RWPE1 (cell line): ENCODE measurements at regions not wholly inside any gene's neighbourhood (a gene's known extent, or its start where the extent isn't known, plus 50 kb on each side); places are given as distances from the start of the nearest gene placed in this dataset.

Experiments used
- CTCF ChIA-PET: fragments of 350-600 bp; sonication (Branson Sonifier 250); formaldehyde crosslinking; extraction: SDS; loops from one replicate; lab custom pipeline; 2021; lab: Yijun Ruan, JAX
- POLR2A ChIA-PET: fragments of 400-600 bp; formaldehyde crosslinking; extraction: SDS; loops from one replicate; lab custom pipeline; 2020; ENCODE audit warnings: antibody characterized with exemption; ENCODE audit not compliant: low non-redundant PET; lab: Yijun Ruan, JAX
- DNase-seq: peaks from one replicate; pipeline ENCODE4 v3.0.0; 2012; ENCODE audit warnings: low spot score
- H3K27ac ChIP-seq: fragments of 450-650 bp; 2 replicates; pipeline ENCODE4 v1.5.1; 2017
- TF ChIP-seq, protein P1 (sequence below): fragments of 450-650 bp; conservative IDR thresholded peaks from 2 replicates; pipeline ENCODE4 v1.5.1; 2017; ENCODE audit warnings: low read depth, mild to moderate bottlenecking

DNA sequence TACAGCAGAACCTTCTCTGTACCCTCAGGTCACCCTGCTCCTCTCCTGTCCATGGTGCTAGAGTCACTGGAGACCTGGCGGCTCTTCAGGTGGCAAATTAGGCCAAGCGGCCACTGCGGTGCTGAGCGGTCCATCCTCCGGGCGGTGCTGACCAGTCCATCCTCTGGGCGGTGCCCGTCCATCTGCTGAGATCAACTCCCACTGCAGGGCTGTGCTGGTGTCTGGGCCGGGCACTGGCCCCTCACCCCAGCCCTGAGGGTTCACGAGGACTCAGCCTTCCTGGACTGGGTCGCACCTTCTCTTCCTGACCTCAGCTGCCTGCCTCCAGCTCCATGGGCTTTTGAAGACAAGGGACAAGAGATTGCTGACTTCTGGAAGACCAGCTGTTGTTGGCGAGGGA lies 782.9 kb downstream of the BRD1 start:
- no peak overlapping the region for H3K27ac ChIP-seq
- TF ChIP-seq, protein P1, sequence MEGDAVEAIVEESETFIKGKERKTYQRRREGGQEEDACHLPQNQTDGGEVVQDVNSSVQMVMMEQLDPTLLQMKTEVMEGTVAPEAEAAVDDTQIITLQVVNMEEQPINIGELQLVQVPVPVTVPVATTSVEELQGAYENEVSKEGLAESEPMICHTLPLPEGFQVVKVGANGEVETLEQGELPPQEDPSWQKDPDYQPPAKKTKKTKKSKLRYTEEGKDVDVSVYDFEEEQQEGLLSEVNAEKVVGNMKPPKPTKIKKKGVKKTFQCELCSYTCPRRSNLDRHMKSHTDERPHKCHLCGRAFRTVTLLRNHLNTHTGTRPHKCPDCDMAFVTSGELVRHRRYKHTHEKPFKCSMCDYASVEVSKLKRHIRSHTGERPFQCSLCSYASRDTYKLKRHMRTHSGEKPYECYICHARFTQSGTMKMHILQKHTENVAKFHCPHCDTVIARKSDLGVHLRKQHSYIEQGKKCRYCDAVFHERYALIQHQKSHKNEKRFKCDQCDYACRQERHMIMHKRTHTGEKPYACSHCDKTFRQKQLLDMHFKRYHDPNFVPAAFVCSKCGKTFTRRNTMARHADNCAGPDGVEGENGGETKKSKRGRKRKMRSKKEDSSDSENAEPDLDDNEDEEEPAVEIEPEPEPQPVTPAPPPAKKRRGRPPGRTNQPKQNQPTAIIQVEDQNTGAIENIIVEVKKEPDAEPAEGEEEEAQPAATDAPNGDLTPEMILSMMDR = no peak
- CTCF ChIA-PET = no interaction called here
- POLR2A ChIA-PET = no interaction called here
- no peak for DNase-seq

DNA sequence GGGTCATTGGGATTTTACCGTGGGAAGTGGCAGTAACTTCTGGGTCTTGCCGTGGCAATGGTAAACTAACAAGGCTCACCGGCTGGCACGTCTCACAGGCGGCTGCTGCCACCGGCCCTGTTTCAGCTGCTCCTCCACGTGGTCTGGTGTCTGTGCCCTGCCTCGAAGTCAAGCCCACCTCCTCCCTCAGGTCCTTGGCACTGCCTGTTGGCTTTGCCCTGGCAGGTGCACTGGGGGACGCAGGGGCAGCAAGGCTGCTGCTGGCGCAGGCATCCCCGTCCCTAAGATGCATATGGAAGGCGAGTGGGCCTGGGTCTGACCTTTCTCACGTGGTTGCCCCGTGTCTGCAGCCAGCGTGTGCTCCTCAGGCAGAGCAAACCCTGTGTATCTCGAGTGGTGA lies 783.6 kb downstream of the BRD1 start:
- TF ChIP-seq, protein P1 = no peak
- no peak for DNase-seq
- POLR2A ChIA-PET = no interaction called here
- H3K27ac ChIP-seq = no peak overlapping the region
- CTCF ChIA-PET = no interaction called here

DNA sequence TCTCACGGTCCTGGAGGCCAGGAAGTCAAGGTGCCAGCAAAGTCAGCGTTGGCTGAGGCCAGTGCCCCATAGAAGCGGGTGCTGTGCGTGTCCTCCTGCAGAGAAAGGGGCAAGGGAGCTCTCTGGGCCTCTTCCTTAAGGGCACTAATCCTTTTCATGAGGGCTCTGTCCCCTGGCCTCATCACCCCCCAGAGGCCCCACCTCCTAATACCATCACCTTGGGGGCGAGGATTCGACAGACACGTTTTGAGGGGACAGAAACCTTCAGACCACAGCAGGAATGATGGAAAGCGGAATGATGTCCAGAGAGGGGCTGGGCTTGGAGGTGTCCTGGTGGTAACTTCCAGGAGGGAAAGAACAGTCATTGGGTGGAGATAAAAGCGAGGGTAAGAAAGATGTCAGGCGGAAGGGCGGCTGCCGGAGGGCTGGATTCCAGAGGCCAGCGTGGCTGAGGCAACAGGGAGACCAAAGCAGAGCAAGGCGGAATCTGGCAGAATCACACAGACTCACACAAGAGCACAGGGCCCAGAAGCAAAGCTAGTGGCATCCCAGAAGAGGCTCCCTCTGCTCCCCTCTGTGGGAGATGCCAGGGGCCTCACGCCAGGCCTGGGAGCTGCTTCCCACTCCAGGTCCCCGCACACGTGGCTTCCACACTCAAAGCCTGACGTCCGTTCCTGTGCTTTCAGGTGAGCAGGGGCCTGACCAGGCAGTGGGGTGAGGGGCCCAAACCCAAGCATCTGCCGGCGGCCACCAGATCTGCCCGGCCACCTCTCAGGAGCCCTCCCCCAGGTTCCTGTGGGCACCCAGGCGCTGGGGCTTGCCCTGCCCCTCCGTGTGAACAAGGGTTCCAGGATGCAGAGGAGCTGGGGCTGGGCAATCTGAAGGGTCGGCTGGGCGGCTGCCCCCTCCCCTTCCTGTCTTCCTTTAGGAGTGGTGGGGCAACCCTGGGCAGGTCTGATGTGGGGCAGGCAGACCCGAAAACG lies 784.5 kb downstream of the BRD1 start:
- no peak overlapping the region for H3K27ac ChIP-seq
- TF ChIP-seq, protein P1 = no peak
- ChIA-PET POLR2A (no interaction called here), CTCF (no interaction called here)
- no peak for DNase-seq

DNA sequence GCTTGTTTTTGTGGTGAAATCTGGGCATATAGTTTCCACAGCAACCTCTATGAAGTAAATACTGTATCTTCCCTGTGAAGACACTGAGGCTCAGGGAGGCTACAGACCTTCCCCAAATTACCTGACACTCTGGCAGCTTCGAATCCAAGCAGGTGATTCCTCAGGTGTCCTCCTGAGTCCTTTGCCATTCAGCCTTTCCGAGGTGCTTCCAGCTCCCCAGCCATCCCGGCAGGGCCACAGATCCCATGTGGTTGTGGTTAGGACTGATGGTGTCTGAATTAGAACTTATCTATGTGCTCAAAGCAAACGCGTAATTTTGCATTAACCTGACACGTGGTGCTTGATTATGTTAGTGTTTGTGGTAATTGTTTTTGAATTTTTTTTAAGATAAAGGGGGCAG lies 785.6 kb downstream of the BRD1 start:
- ChIA-PET CTCF (no interaction called here), POLR2A (no interaction called here)
- no peak overlapping the region for H3K27ac ChIP-seq
- no peak for DNase-seq
- TF ChIP-seq, protein P1 = no peak

DNA sequence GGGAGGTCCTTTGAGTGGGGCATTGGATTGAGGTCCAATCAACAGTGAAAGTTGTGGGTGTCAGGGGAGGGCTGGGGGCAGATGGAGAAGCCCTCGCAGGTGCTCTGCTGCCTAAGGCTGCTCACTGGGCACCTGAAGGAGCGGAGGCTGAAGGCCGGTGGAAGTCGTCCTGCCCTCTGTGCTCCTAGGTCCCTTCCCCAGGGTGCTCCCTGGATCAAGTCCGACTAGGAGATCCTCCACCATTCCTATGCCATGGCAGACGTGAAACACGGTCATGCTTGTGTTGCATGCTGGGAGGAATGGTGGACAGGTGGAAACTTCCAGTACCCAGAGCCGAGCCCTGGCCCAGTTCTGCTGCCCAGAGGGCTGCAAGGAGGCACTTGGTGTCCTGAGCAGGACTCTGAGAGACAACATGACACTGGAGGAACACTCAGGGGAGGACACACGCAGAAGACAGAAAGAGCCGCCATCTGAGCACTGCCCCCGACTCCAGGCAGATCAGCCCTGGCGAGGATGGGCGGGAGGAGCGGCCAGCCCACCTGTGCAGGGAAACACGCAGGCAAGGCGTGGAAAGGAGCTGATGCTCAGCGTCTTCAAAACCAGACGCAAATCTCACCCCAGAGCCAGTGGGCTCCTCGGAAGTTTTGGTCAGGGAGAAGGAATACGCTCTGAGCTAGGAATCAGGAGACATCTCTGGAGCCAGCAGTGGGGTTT lies 786.8 kb downstream of the BRD1 start:
- no peak for DNase-seq
- ChIA-PET CTCF (no interaction called here), POLR2A (no interaction called here)
- no peak overlapping the region for H3K27ac ChIP-seq
- TF ChIP-seq, protein P1 = no peak

DNA sequence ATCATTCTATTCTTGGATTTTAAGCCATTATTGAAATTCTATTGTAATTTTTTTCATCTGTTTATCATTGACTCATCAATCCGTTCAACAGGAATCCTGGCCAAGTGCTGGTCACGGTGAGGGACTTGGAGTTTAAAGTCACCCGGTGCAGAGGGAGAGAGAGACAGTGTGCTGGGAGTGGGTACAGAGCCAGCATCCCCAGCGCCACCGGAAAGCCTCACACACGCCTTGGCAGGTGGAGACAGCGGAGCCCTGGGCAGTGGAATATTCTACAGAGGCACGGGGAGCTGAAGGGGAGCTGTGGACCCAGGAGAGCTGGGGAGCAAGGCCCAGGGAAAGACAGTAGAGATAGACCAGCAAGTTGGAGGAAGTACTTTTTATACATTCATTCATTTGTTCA lies 787.6 kb downstream of the BRD1 start:
- POLR2A ChIA-PET = no interaction called here
- no peak for DNase-seq
- TF ChIP-seq, protein P1 = no peak
- CTCF ChIA-PET = no interaction called here
- H3K27ac ChIP-seq = no peak overlapping the region
